GM23338 (cell line): ENCODE measurements at regions not wholly inside any gene's neighbourhood (a gene's known extent, or its start where the extent isn't known, plus 50 kb on each side); places are given as distances from the start of the nearest gene placed in this dataset.
A peak's percentile ranks its signal among the peaks of the same experiment; 100 is the strongest.

Experiments
- ATAC-seq: fragments of 200-7000 bp; cut with Tn5 transposase; 3 replicates; pipeline ENCODE4 v1.9.1; 2020
- DNase-seq: peaks from one replicate; pipeline ENCODE4 v3.0.0-alpha.2; 2015; ENCODE audit warnings: low spot score
- H2AFZ ChIP-seq: fragments of 200-600 bp; sonication (generic); 2 replicates; pipeline ENCODE4 v1.8.0; 2016; ENCODE audit warnings: antibody characterized with exemption, mild to moderate bottlenecking, moderate library complexity
- H3F3A ChIP-seq: fragments of 200-600 bp; sonication (generic); replicated peaks from 2 replicates; pipeline ENCODE4 v1.8.0; 2017; ENCODE audit warnings: antibody characterized with exemption, mixed run types, low read depth
- H3K27ac ChIP-seq: fragments of 200-600 bp; sonication (generic); 2 replicates; pipeline ENCODE4 v1.6.1; 2016; ENCODE audit warnings: low read depth
- H3K27me3 ChIP-seq: fragments of 200-600 bp; sonication (generic); 2 replicates; pipeline ENCODE4 v1.8.0; 2016; ENCODE audit warnings: mild to moderate bottlenecking, mixed run types, moderate library complexity; ENCODE audit not compliant: insufficient read depth
- H3K36me3 ChIP-seq: fragments of 200-600 bp; sonication (generic); 2 replicates; pipeline ENCODE4 v1.8.0; 2016; ENCODE audit warnings: mild to moderate bottlenecking; ENCODE audit not compliant: insufficient read depth
- H3K4me1 ChIP-seq: fragments of 200-600 bp; sonication (generic); 2 replicates; pipeline ENCODE4 v1.8.0; 2016; ENCODE audit warnings: mild to moderate bottlenecking, moderate library complexity; ENCODE audit not compliant: insufficient read depth
- H3K4me2 ChIP-seq: fragments of 200-600 bp; sonication (generic); 2 replicates; pipeline ENCODE4 v1.7.1; 2017; ENCODE audit warnings: mixed run types
- H3K4me3 ChIP-seq: fragments of 200-600 bp; sonication (generic); 2 replicates; pipeline ENCODE4 v1.6.1; 2016; ENCODE audit warnings: mixed run types
- H3K79me2 ChIP-seq: fragments of 200-600 bp; sonication (generic); replicated peaks from 2 replicates; pipeline ENCODE4 v1.8.0; 2017; ENCODE audit warnings: mild to moderate bottlenecking; ENCODE audit not compliant: insufficient read depth
- H3K9me2 ChIP-seq: fragments of 200-600 bp; sonication (generic); 2 replicates; pipeline ENCODE4 v1.8.0; 2017; ENCODE audit not compliant: insufficient read depth
- H4K20me1 ChIP-seq: fragments of 200-600 bp; sonication (generic); replicated peaks from 2 replicates; pipeline ENCODE4 v1.8.0; 2017; ENCODE audit warnings: mild to moderate bottlenecking; ENCODE audit not compliant: insufficient read depth
- H3K27ac Mint-ChIP-seq: 2 replicates; pipeline ENCODE4 v1.8.0; 2020; ENCODE audit warnings: inconsistent platforms, mild to moderate bottlenecking, moderate library complexity, mixed read lengths
- H3K27me3 Mint-ChIP-seq: 3 replicates; pipeline ENCODE4 v1.8.0; 2022; ENCODE audit warnings: low read depth, mild to moderate bottlenecking, moderate library complexity, mixed read lengths, inconsistent platforms; ENCODE audit not compliant: insufficient read depth, poor library complexity
- H3K36me3 Mint-ChIP-seq: 3 replicates; pipeline ENCODE4 v1.8.0; 2021; ENCODE audit warnings: low read depth, mild to moderate bottlenecking, inconsistent platforms, moderate library complexity, mixed read lengths
- H3K4me1 Mint-ChIP-seq: 3 replicates; pipeline ENCODE4 v1.8.0; 2020; ENCODE audit warnings: mild to moderate bottlenecking, inconsistent platforms, mixed read lengths
- H3K4me3 Mint-ChIP-seq: 3 replicates; pipeline ENCODE4 v1.8.0; 2021; ENCODE audit warnings: moderate library complexity, mild to moderate bottlenecking, inconsistent platforms, mixed read lengths
- H3K9me3 Mint-ChIP-seq: 3 replicates; pipeline ENCODE4 v1.8.0; 2020; ENCODE audit warnings: moderate library complexity, mild to moderate bottlenecking, inconsistent platforms, mixed read lengths
- NANOG ChIP-seq: IDR thresholded peaks from 2 replicates; pipeline ENCODE4 v1.6.1; 2016; ENCODE audit warnings: antibody characterized with exemption, borderline replicate concordance
- POLR2AphosphoS5 ChIP-seq: IDR thresholded peaks from 2 replicates; pipeline ENCODE4 v1.6.1; 2016; ENCODE audit warnings: antibody characterized with exemption, low read depth
- ZNF114 ChIP-seq: fragments of 250-450 bp; sonication (Bioruptor Pico); IDR thresholded peaks from 2 replicates; pipeline ENCODE4 v1.5.0; 2020; ENCODE audit warnings: mild to moderate bottlenecking, moderate library complexity
- ZNF331 ChIP-seq: fragments of 250-450 bp; sonication (Bioruptor Pico); IDR thresholded peaks from 2 replicates; pipeline ENCODE4 v1.5.0; 2020; ENCODE audit warnings: low read depth, mild to moderate bottlenecking, moderate library complexity
- TF ChIP-seq, protein P1 (sequence below): IDR thresholded peaks from 2 replicates; pipeline ENCODE4 v1.6.1; 2016; ENCODE audit warnings: antibody characterized with exemption
- TF ChIP-seq, protein P2 (sequence below): fragments of 250-450 bp; sonication (Bioruptor Pico); IDR thresholded peaks from 2 replicates; pipeline ENCODE4 v1.5.0; 2020; ENCODE audit warnings: mild to moderate bottlenecking, moderate library complexity

- Histone ChIP-seq H3K9me2 (no peaks in the 10 kb centered on the region; the same call in 1 of the 2 replicates), H3K27ac (no peak overlapping the region), H2AFZ (0 out of 2 replicates have a peak overlapping the region, but pooled peaks have one; percentile 63), H3K4me3 (no peak overlapping the region), H3K4me1 (no peaks in the 10 kb centered on the region), H3K36me3 (no peaks in the 10 kb centered on the region), H3K4me2 (no peak overlapping the region), H3F3A (no peaks in the 10 kb centered on the region), H3K79me2 (no peaks in the 10 kb centered on the region), H4K20me1 (no peaks in the 10 kb centered on the region), H3K27me3 (no peaks in the 10 kb centered on the region)
- Mint-ChIP-seq H3K4me1 (peaks cover 17% of the 10 kb centered on the region), H3K27ac (no peak overlapping the region), H3K27me3 (peaks cover 23% of the 10 kb centered on the region), H3K36me3 (no peaks in the 10 kb centered on the region), H3K9me3 (peaks cover 3% of the 10 kb centered on the region; the same call in 1 of the 3 replicates), H3K4me3 (no peak overlapping the region)
- TF ChIP-seq ZNF114 (CRISPR knock-in tag), result no peak
- TF ChIP-seq ZNF331 (CRISPR knock-in tag), result no peak
- TF ChIP-seq POLR2AphosphoS5, result no peak
- ATAC-seq, result no peak
- DNase-seq, result no peak
Observed at GRCh38 chr17:77862890-77863813, 95.4 kb upstream of the TNRC6C start.

- Histone ChIP-seq H3K4me1 (no peaks in the 10 kb centered on the region), H3K4me3 (no peak overlapping the region), H3K4me2 (no peak overlapping the region), H4K20me1 (no peaks in the 10 kb centered on the region), H2AFZ (peak overlapping the region; percentile 63; the same call in 1 of the 2 replicates), H3K9me2 (no peaks in the 10 kb centered on the region; the same call in 1 of the 2 replicates), H3K27me3 (no peaks in the 10 kb centered on the region), H3F3A (no peaks in the 10 kb centered on the region), H3K36me3 (no peaks in the 10 kb centered on the region), H3K79me2 (no peaks in the 10 kb centered on the region), H3K27ac (no peak overlapping the region)
- Mint-ChIP-seq H3K27ac (no peak overlapping the region), H3K4me1 (peaks cover 18% of the 10 kb centered on the region), H3K9me3 (no peaks in the 10 kb centered on the region; the same call in 2 of the 3 replicates), H3K27me3 (peaks cover 20% of the 10 kb centered on the region), H3K36me3 (no peaks in the 10 kb centered on the region), H3K4me3 (no peak overlapping the region)
- TF ChIP-seq ZNF331 (CRISPR knock-in tag), result no peak
- ATAC-seq (peak; percentile 22), DNase-seq (no peak)
Observed at GRCh38 chr17:77863814-77864161, 94.7 kb upstream of the TNRC6C start.

DNA sequence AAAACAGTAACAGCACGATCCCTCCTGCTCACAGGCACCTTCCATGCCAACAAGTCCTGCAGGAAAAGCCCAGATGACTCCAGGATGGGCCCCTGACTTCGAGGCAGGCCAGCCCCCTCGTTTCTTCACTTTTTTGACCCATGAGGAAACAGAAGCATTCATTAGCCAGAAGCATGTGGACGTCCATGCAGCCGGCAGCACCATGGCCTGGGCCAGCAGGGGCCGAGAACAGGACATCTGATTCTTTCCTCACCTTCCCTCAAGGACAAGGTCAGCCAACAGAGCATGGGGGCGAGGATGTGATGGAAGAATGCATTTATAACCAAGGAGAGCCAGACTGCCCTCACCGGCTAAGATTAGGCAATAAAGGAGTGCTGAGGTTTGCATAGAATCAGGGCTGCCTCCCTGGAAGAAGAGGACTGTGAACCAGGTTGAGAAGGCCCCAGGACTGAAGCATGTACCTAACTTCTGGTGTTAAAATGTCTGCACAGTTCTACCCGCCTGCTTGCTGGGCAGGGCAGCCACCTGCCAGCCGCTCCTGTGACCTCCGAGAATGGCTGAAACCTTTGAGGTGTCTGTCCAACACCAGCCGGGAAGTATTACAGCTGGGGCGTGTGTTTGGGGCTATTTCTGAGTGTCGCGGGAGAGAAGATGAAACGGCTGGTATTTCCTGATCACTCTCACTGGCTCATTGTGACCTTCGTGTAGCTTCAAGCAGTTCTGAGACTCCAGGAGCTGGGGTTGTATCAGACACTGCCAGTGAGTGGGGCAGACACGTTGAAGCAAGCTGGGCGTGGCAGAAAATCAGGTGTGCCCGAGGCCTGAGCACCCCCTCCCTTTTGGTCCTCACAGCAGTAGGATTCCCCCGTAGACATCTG, 94.0 kb upstream of the TNRC6C start:
- DNase-seq, result no peak
- Histone ChIP-seq H3K27ac (no peak overlapping the region), H3K4me2 (no peak overlapping the region), H2AFZ (peak overlapping the region; percentile 63; the same call in 1 of the 2 replicates), H3K27me3 (no peaks in the 10 kb centered on the region), H4K20me1 (no peaks in the 10 kb centered on the region), H3F3A (no peaks in the 10 kb centered on the region), H3K4me3 (no peak overlapping the region), H3K4me1 (no peaks in the 10 kb centered on the region), H3K79me2 (no peaks in the 10 kb centered on the region), H3K36me3 (no peaks in the 10 kb centered on the region), H3K9me2 (no peaks in the 10 kb centered on the region)
- H3K27me3 Mint-ChIP-seq, result peaks cover 22% of the 10 kb centered on the region
- H3K27ac Mint-ChIP-seq, result no peak overlapping the region
- H3K9me3 Mint-ChIP-seq, result no peaks in the 10 kb centered on the region; the same call in 2 of the 3 replicates
- ATAC-seq, result no peak
- H3K4me3 Mint-ChIP-seq, result no peak overlapping the region
- H3K36me3 Mint-ChIP-seq, result no peaks in the 10 kb centered on the region
- peaks cover 19% of the 10 kb centered on the region for H3K4me1 Mint-ChIP-seq
- TF ChIP-seq POLR2AphosphoS5 (no peak), NANOG (no peak), ZNF331 (CRISPR knock-in tag) (no peak)
- TF ChIP-seq, protein P1, sequence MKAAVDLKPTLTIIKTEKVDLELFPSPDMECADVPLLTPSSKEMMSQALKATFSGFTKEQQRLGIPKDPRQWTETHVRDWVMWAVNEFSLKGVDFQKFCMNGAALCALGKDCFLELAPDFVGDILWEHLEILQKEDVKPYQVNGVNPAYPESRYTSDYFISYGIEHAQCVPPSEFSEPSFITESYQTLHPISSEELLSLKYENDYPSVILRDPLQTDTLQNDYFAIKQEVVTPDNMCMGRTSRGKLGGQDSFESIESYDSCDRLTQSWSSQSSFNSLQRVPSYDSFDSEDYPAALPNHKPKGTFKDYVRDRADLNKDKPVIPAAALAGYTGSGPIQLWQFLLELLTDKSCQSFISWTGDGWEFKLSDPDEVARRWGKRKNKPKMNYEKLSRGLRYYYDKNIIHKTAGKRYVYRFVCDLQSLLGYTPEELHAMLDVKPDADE, result no peak
- TF ChIP-seq, protein P2, sequence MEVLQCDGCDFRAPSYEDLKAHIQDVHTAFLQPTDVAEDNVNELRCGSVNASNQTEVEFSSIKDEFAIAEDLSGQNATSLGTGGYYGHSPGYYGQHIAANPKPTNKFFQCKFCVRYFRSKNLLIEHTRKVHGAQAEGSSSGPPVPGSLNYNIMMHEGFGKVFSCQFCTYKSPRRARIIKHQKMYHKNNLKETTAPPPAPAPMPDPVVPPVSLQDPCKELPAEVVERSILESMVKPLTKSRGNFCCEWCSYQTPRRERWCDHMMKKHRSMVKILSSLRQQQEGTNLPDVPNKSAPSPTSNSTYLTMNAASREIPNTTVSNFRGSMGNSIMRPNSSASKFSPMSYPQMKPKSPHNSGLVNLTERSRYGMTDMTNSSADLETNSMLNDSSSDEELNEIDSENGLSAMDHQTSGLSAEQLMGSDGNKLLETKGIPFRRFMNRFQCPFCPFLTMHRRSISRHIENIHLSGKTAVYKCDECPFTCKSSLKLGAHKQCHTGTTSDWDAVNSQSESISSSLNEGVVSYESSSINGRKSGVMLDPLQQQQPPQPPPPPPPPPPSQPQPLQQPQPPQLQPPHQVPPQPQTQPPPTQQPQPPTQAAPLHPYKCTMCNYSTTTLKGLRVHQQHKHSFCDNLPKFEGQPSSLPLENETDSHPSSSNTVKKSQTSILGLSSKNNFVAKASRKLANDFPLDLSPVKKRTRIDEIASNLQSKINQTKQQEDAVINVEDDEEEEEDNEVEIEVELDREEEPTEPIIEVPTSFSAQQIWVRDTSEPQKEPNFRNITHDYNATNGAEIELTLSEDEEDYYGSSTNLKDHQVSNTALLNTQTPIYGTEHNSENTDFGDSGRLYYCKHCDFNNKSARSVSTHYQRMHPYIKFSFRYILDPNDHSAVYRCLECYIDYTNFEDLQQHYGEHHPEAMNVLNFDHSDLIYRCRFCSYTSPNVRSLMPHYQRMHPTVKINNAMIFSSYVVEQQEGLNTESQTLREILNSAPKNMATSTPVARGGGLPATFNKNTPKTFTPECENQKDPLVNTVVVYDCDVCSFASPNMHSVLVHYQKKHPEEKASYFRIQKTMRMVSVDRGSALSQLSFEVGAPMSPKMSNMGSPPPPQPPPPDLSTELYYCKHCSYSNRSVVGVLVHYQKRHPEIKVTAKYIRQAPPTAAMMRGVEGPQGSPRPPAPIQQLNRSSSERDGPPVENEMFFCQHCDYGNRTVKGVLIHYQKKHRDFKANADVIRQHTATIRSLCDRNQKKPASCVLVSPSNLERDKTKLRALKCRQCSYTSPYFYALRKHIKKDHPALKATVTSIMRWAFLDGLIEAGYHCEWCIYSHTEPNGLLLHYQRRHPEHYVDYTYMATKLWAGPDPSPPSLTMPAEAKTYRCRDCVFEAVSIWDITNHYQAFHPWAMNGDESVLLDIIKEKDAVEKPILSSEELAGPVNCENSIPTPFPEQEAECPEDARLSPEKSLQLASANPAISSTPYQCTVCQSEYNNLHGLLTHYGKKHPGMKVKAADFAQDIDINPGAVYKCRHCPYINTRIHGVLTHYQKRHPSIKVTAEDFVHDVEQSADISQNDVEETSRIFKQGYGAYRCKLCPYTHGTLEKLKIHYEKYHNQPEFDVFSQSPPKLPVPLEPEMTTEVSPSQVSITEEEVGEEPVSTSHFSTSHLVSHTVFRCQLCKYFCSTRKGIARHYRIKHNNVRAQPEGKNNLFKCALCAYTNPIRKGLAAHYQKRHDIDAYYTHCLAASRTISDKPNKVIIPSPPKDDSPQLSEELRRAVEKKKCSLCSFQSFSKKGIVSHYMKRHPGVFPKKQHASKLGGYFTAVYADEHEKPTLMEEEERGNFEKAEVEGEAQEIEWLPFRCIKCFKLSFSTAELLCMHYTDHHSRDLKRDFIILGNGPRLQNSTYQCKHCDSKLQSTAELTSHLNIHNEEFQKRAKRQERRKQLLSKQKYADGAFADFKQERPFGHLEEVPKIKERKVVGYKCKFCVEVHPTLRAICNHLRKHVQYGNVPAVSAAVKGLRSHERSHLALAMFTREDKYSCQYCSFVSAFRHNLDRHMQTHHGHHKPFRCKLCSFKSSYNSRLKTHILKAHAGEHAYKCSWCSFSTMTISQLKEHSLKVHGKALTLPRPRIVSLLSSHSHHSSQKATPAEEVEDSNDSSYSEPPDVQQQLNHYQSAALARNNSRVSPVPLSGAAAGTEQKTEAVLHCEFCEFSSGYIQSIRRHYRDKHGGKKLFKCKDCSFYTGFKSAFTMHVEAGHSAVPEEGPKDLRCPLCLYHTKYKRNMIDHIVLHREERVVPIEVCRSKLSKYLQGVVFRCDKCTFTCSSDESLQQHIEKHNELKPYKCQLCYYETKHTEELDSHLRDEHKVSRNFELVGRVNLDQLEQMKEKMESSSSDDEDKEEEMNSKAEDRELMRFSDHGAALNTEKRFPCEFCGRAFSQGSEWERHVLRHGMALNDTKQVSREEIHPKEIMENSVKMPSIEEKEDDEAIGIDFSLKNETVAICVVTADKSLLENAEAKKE (CRISPR knock-in tag), result no peak
